HT1080 (cell line): ENCODE measurements at regions not wholly inside any gene's neighbourhood (a gene's known extent, or its start where the extent isn't known, plus 50 kb on each side); places are given as distances from the start of the nearest gene placed in this dataset.
A peak's percentile ranks its signal among the peaks of the same experiment; 100 is the strongest.
"Not testable (repeated sequence)": the region's sequence is repeated elsewhere in the genome, so short reads cannot be mapped to it uniquely, and the experiment has no call there.

Experiments
- DNase-seq: peaks from one replicate; pipeline ENCODE4 v3.0.0-alpha.2; 2015; ENCODE audit warnings: low read depth

DNA sequence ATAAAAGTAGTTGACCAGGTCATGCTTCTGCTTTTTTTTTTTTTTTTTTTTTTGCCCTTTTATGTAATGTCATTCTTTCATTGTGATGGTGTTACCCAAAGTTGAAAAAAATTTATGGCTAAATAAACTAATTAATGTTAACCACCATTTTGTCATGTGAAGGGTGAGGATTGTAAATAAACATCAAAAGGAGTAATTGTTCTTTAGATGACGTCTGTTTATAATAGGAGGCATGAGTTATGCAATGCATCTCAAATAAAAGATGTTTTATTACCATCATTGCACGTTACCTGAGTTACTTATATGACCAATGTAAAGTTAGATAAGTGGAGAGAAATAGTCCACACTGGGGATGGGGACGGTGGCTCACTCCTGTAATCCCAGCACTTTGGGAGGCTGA is 349.9 kb upstream of the PDE3A start:
- DNase-seq: no peak

DNA sequence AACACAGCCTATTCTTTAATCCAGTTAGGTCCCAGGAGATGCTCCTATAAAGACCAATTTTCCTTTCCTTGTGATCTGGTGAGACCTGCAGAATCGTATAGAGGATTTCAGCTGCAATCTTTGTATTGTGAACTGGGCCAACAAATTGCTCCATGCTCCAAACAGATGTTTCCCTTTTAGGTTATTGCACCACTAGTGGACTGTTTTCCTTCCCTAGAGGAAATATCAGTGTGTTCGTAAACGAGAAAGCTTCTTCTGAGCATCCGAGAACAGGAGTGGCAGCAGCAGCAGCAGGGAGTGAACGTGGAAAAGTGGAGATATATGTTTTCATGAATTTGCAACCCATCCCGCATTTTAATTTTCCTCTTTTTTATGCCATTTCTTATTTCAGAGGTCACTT is 344.1 kb upstream of the PDE3A start:
- DNase-seq: no peak

DNA sequence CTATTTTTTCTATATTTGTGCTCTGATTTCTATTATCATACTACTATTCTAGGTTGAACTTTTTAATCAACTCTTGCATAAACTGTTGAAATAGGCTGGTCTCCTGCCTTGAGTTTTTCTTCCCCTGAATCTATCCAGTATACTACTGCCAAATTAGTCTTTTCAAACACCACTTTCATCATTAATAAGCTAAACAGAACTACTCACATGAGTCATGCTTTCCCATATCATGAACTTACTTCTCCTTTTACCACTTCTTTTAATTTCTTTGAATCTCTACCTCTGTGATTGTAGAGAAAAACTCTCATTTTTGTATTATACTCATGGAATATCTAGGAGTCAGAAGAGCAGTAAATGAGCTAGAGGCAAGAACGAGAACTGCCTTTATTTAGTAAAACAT is 340.3 kb upstream of the PDE3A start:
- DNase-seq: no peak

GRCh38 chr12:20030826-20031225 is 337.5 kb upstream of the PDE3A start:
- DNase-seq: no peak

- no peak for DNase-seq
These were observed 328.8 kb upstream of the PDE3A start for GRCh38 chr12:20039562-20039961.

DNA sequence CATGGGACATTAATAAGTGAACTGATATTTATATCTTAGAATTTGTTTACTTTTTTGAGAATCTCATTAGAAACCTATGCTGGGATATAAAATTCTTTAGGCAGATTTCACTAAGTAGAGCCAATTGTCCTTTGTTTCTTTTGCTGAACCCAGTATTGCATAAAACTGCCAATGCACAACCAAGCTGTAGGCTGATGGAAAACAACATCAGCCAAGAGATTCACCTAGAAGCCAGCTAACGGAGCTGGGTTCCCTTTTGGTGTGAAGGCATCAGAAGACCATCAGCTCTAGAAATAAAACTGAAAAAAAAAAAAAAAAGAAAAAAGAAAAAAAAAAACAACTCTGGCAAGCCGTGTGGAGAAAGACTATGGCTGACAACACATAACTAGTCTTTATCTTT is 328.2 kb upstream of the PDE3A start:
- no peak for DNase-seq

- no peak for DNase-seq
These were observed 327.5 kb upstream of the PDE3A start for GRCh38 chr12:20040831-20041230.

- no peak for DNase-seq
These were observed 324.0 kb upstream of the PDE3A start for GRCh38 chr12:20044351-20044750.

- peak; percentile 2 for DNase-seq
These were observed 323.5 kb upstream of the PDE3A start for GRCh38 chr12:20044846-20045245.

DNA sequence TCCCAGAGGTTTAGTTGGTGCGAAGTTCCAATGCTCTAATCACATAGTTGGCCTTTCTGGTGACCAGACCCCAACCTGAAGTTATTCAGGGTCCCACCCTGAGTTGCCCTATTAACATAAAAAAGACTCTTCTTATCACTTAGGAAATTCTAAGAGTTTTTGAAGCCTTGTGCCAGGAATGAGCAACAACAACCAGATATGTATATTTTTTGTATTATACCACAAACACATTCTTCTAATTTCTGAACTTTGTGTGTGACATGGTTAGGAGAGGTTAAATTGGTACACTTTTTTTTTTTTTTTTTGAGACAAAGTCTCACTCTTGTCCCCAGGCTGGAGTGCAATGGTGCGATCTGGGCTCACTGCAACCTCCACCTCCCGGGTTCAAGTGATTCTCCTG is 320.4 kb upstream of the PDE3A start:
- DNase-seq: no peak

DNA sequence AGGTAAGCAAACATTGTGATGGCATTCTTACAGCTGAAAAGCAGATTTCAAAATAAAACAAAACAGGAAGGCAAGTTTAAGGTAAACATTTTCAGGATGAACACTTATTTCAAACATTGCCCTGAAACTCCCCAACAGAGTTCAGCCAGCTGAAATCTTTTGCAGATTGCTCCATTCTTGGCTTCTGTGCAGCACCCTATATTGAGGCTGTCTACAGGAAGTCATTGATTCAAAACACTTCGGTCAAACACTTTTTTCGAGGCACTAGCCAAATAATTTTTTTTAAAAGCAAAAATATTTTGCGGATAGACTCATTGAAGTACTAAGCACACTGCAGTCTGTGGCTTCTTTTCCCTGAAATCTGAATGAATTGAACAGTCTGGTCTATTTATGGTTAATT is 318.1 kb upstream of the PDE3A start:
- DNase-seq: no peak

GRCh38 chr12:20053782-20054181 is 314.6 kb upstream of the PDE3A start:
- no peak for DNase-seq

GRCh38 chr12:20055856-20056255 is 312.5 kb upstream of the PDE3A start:
- no peak for DNase-seq

DNA sequence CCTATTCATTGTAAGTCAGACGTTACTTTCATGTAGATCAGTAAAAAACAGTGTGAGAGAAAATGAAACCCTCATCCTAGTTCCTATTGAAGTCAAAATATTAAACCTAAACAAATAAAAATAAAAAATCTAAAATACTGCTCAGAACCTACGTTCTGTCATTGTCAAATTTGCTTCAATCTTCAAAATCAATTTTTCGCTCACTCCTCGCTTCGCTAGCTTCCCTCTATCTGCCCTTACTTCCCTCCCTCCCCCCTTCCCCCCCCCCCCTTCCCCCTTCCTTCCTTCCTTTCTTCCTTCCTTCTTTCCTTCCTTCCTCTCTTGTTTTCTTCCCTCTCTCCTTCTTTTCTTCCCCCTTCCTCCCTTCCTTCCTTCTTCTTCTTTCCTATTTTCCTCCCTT is 310.9 kb upstream of the PDE3A start:
- no peak for DNase-seq

- no peak for DNase-seq
These were observed 305.2 kb upstream of the PDE3A start for GRCh38 chr12:20063116-20063515.

DNA sequence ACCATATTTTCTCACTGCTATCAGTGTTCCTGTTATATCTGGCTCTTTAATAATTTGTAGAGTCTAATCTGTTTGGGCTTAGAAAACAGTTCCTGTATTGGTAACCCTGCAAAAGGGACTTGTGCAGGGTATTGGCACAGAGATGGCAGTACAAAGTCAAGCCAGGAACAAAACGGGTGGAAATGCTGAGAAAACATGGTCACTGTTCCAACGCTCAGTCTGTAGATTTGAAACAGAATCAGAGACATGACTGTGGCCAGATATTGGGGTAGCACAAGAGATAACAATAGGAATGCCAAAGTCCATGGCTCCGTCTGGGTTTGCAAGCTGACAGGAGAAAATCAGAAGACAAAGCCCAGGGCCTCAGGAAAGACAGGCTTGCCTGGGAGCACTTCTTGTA is 290.7 kb upstream of the PDE3A start:
- no peak for DNase-seq

GRCh38 chr12:20089077-20089476 is 279.3 kb upstream of the PDE3A start:
- DNase-seq: no peak

GRCh38 chr12:20093190-20093810 is 275.0 kb upstream of the PDE3A start:
- DNase-seq: not testable (repeated sequence)

DNA sequence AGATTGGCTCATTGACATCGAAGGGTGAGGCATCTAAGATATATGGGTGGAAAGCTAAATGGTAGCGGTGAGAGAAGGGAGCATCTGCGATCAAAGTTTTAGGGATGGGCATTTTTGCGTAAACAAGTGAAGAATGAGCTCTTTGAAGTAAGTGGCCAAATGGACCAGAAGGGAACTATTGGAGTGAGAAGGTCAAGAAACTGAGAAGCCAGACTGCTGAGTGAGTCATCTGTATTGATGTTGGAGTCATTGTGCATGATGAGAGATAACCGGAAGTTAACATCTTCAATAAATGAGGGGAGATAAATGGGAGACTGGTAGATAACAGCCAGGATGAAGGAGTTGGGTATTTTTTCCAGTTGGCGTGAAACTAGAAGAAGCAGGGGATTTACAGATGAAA is 271.9 kb upstream of the PDE3A start:
- DNase-seq: no peak

GRCh38 chr12:20097626-20098025 is 270.7 kb upstream of the PDE3A start:
- peak; percentile 51 for DNase-seq

- no peak for DNase-seq
These were observed 268.7 kb upstream of the PDE3A start for GRCh38 chr12:20099395-20100183.

DNA sequence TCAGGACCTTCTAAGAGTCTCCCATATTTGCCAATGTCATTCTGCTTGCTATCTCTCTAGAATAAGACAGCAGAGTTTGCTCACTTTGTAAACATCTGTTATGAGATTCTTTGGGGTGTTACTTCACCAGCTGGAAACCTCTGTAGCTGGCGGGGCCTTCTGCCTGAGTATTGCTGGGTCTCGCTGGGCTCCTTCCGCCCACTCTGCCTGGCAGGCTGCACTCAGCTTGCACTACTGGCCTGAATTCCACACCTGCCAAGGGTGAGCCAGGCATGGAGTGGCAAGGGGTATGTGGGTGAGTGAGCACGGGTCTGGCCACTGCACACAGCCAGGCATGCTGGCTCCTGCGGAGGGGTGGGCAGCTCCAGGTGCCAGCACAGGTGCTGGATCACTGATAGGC is 267.3 kb upstream of the PDE3A start:
- DNase-seq: no peak

GRCh38 chr12:20105943-20106342 is 262.4 kb upstream of the PDE3A start:
- DNase-seq: no peak
